Activated naive CD8-positive, alpha-beta T cell treated with anti-CD3 and anti-CD28 coated beads for 36 hours (primary cell): ENCODE measurements at regions not wholly inside any gene's neighbourhood (a gene's known extent, or its start where the extent isn't known, plus 50 kb on each side); places are given as distances from the start of the nearest gene placed in this dataset.
A peak's percentile ranks its signal among the peaks of the same experiment; 100 is the strongest.

Experiments
- DNase-seq: peaks from one replicate; pipeline ENCODE4 v3.0.0; 2021
- H3K27ac Mint-ChIP-seq: one replicate; pipeline ENCODE4 v1.8.0; 2022; ENCODE audit warnings: mild to moderate bottlenecking, moderate library complexity, mixed read lengths
- H3K27me3 Mint-ChIP-seq: one replicate; pipeline ENCODE4 v1.8.0; 2022; ENCODE audit warnings: mild to moderate bottlenecking, mixed read lengths
- H3K36me3 Mint-ChIP-seq: one replicate; pipeline ENCODE4 v1.8.0; 2021; ENCODE audit warnings: mild to moderate bottlenecking, mixed read lengths
- H3K4me1 Mint-ChIP-seq: one replicate; pipeline ENCODE4 v1.8.0; 2021; ENCODE audit warnings: mixed read lengths
- H3K4me3 Mint-ChIP-seq: one replicate; pipeline ENCODE4 v1.8.0; 2022; ENCODE audit warnings: mild to moderate bottlenecking, moderate library complexity, mixed read lengths
- H3K9me3 Mint-ChIP-seq: one replicate; pipeline ENCODE4 v1.8.0; 2022; ENCODE audit warnings: mixed read lengths

DNA sequence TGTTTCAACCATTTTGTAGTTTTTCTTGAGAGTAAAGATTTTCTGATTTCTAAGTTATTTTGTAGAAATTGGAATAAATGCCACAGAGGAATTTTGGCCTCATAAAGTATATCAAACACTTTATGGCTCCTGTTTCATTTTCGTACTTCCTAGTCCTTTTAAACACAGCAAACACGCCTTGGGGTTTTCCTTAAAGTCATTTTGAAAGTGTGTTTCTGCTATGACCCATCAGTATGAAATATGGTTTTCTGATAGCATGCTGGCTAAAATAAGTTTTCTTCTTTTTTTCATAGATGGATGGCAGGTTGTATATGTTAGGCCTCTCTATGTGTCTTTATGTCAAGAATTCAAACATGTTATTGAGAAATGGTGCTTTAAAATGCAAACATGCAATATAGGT is 940.1 kb upstream of the TMPRSS15 start:
- no peak for DNase-seq
- H3K27me3 Mint-ChIP-seq: no peaks in the 10 kb centered on the region
- H3K27ac Mint-ChIP-seq: no peak overlapping the region
- no peaks in the 10 kb centered on the region for H3K9me3 Mint-ChIP-seq
- no peaks in the 10 kb centered on the region for H3K4me1 Mint-ChIP-seq
- no peaks in the 10 kb centered on the region for H3K36me3 Mint-ChIP-seq
- H3K4me3 Mint-ChIP-seq: no peak overlapping the region

DNA sequence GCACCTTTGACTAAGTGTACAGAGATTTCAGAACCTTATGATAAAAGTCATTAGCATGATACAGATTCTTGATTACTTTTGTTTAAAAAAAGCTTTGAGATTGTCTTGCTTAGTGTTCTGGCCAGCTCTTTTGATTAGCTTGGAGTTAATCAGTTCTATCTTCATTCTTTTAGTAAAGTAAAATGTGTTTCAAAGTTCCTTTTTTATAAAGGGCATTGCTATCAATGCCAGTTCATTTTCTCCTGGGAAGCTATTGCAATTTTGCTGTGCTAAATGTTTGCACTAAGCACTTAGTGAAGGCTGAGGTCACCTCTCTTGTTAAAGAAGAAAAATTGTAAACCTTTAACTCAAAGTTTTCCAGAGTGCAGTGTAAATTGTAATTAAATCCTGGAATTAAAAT is 946.7 kb upstream of the TMPRSS15 start:
- no peaks in the 10 kb centered on the region for H3K27me3 Mint-ChIP-seq
- no peaks in the 10 kb centered on the region for H3K36me3 Mint-ChIP-seq
- no peak for DNase-seq
- H3K27ac Mint-ChIP-seq: no peak overlapping the region
- no peaks in the 10 kb centered on the region for H3K9me3 Mint-ChIP-seq
- H3K4me1 Mint-ChIP-seq: no peaks in the 10 kb centered on the region
- H3K4me3 Mint-ChIP-seq: no peak overlapping the region

DNA sequence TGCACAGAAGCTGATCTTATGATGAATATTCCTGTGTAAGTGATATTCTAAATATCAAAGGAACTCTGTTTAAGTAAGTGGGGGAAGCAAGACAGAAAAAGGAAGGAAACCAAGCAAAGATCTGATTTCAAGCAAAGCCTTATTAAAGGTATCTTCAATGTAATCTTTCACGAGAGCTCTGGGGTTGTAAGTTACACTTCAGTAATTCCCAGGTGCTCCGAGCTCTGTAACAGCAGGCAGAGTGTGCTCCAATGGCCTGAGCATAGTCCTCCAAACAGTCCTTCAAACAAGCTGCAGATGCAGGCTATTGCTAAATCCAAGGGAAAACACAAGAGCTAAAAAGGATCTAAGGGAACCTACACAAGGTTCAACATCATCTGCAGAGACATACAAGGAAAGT is 949.7 kb upstream of the TMPRSS15 start:
- H3K27ac Mint-ChIP-seq: no peak overlapping the region
- DNase-seq: no peak
- H3K4me1 Mint-ChIP-seq: no peaks in the 10 kb centered on the region
- no peaks in the 10 kb centered on the region for H3K27me3 Mint-ChIP-seq
- H3K36me3 Mint-ChIP-seq: no peaks in the 10 kb centered on the region
- no peaks in the 10 kb centered on the region for H3K9me3 Mint-ChIP-seq
- no peak overlapping the region for H3K4me3 Mint-ChIP-seq

DNA sequence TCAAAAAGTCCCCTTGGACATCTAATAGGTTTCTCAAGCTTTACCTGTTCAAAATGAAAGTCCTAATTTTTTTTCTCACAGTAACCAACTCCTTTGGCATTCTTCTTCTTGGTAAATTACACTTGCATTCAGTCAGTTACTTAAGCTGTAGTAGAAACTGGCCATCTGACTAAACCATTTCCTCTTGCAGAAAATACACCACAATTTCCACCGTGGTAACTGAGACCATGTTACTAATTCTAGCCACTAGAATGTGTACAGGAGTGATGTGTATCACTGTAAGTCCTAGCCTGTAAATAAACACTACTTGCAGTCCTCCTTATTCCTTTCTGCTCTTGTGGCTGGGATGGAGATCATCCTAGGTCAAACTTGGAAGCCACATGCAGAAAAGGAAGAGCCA is 965.4 kb upstream of the TMPRSS15 start:
- H3K4me3 Mint-ChIP-seq: no peak overlapping the region
- no peaks in the 10 kb centered on the region for H3K4me1 Mint-ChIP-seq
- no peak overlapping the region for H3K27ac Mint-ChIP-seq
- no peaks in the 10 kb centered on the region for H3K36me3 Mint-ChIP-seq
- no peaks in the 10 kb centered on the region for H3K9me3 Mint-ChIP-seq
- H3K27me3 Mint-ChIP-seq: no peaks in the 10 kb centered on the region
- DNase-seq: no peak

DNA sequence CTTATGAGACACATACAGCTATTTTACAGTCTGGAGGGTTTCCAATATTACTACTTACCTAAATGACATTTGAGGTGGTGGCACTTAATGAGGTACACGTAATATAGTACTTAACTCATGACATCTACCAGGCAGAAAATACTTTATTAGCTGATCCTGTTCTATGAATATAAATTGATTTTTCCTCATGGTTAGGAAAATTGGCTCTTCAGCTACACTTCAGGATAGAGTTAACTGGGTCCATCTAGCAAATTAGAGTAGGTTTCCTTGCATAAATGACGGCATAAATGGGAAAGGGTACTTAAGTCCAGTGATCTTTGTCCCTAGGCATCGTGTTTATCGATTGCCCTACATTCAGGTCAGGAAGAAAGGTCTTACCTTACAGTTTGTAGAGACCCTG is 988.8 kb upstream of the TMPRSS15 start:
- H3K4me1 Mint-ChIP-seq: no peaks in the 10 kb centered on the region
- no peak for DNase-seq
- H3K27ac Mint-ChIP-seq: no peak overlapping the region
- no peaks in the 10 kb centered on the region for H3K27me3 Mint-ChIP-seq
- peaks cover 1% of the 10 kb centered on the region for H3K9me3 Mint-ChIP-seq
- no peaks in the 10 kb centered on the region for H3K36me3 Mint-ChIP-seq
- no peak overlapping the region for H3K4me3 Mint-ChIP-seq

DNA sequence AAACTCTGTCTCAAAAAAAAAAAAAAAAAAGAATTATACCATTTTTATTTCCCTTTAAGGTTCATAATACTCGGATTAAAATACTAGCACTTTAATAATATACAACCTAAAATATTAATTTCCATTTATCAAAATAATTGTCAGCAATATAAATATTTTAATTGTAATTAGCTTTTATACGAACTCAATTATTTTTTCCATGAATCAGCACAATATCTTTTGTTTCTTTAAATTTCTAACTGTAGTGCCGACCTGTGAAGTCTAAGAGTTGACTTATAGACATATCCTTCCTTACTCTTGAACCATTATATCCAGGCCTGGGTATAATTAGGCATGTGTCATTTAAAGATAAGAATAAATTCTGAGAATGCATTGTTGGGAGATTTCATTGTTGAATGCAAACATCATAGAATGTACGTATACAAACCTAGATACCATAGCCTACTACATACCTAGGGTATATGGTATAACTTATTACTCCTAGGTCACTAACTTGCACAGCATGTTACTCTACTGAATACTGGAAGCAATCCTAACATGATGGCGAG is 996.7 kb upstream of the TMPRSS15 start:
- Mint-ChIP-seq H3K27me3 (no peaks in the 10 kb centered on the region), H3K9me3 (no peaks in the 10 kb centered on the region), H3K4me3 (no peak overlapping the region), H3K4me1 (no peaks in the 10 kb centered on the region), H3K27ac (no peak overlapping the region), H3K36me3 (no peaks in the 10 kb centered on the region)
- no peak for DNase-seq

DNA sequence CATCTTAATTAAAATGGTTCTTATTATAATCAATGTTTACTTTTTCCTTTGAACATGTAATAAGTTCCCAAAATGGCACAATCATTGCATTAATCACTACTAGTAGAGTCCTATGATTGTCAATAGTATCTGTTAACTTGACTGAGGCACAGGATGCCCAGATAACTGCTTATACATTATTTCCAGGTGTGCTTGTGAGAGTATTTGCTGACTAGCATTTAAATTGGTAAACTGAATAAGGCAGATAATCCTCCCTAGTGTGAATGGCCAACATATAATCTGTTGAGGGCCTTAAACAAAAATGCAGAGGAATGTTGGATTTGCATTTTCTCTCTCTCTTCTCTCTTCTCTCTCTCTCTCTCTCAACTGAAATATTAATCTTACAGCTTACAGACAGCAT is 999.3 kb upstream of the TMPRSS15 start:
- H3K36me3 Mint-ChIP-seq: no peaks in the 10 kb centered on the region
- H3K4me3 Mint-ChIP-seq: no peak overlapping the region
- H3K4me1 Mint-ChIP-seq: no peaks in the 10 kb centered on the region
- no peaks in the 10 kb centered on the region for H3K9me3 Mint-ChIP-seq
- H3K27me3 Mint-ChIP-seq: no peaks in the 10 kb centered on the region
- H3K27ac Mint-ChIP-seq: no peak overlapping the region
- no peak for DNase-seq

DNA sequence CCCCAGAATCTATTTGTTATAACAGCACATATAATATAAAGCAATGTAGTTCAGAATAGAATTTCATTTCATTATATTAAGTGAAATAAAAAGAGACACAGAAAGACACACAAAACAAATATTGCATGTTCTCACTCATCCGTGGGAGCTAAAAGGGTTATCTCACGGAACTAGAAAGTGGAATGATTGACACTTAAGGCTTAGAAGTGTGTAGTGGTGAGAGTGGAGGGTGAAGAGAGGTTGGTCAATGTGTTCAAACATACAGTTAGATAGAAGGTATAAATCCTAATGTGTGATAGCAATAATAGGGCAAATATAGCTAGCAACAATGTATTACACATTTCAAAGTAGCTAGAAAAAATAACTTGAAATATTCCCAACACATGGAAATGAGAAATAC is 1001.7 kb upstream of the TMPRSS15 start:
- Mint-ChIP-seq H3K36me3 (no peaks in the 10 kb centered on the region), H3K4me3 (no peak overlapping the region), H3K27ac (no peak overlapping the region), H3K27me3 (no peaks in the 10 kb centered on the region), H3K9me3 (no peaks in the 10 kb centered on the region), H3K4me1 (no peaks in the 10 kb centered on the region)
- DNase-seq: no peak

DNA sequence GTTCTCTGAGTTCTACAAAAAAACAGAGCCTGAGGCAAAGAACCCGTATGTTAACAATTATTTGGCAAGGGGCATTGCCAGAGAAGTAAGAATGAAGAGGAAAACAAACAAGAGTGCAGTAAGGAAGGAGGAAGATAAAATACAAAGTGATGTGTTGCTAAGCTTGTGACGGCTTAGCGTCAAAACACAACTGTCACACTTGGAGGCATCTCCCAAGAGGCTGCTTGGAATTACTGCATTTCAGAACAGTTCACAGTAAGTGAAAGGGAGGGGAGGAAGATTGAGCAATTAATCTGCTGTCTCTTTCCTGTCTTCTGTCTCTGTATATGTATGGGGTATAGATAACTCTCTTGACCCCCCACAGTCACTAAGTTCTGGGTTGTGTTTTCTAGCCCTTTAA is 1017.0 kb upstream of the TMPRSS15 start:
- Mint-ChIP-seq H3K27me3 (no peaks in the 10 kb centered on the region), H3K27ac (no peak overlapping the region), H3K9me3 (peaks cover 11% of the 10 kb centered on the region), H3K36me3 (no peaks in the 10 kb centered on the region), H3K4me1 (no peaks in the 10 kb centered on the region), H3K4me3 (no peak overlapping the region)
- DNase-seq: no peak

DNA sequence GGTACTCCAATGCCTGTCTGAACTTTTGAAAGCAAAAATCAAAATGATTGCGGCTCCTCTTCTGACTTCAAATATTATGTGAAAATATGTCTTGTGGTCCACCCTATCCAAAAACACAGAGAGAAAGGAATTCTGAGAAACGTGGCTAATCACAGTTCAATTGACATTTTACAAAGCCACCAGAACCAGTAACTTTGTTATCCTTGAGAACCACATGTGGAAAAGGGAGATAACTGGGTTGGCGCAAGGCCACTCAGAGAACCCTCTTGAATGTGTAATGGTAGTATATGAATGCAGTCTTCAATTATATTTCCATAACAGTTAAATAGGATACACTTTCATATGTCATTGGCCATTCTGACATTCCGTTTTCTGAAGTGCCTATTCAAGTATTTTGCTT is 1030.0 kb upstream of the TMPRSS15 start:
- peaks cover 10% of the 10 kb centered on the region for H3K9me3 Mint-ChIP-seq
- no peaks in the 10 kb centered on the region for H3K36me3 Mint-ChIP-seq
- no peaks in the 10 kb centered on the region for H3K4me1 Mint-ChIP-seq
- H3K4me3 Mint-ChIP-seq: no peak overlapping the region
- no peaks in the 10 kb centered on the region for H3K27me3 Mint-ChIP-seq
- DNase-seq: no peak
- no peak overlapping the region for H3K27ac Mint-ChIP-seq

DNA sequence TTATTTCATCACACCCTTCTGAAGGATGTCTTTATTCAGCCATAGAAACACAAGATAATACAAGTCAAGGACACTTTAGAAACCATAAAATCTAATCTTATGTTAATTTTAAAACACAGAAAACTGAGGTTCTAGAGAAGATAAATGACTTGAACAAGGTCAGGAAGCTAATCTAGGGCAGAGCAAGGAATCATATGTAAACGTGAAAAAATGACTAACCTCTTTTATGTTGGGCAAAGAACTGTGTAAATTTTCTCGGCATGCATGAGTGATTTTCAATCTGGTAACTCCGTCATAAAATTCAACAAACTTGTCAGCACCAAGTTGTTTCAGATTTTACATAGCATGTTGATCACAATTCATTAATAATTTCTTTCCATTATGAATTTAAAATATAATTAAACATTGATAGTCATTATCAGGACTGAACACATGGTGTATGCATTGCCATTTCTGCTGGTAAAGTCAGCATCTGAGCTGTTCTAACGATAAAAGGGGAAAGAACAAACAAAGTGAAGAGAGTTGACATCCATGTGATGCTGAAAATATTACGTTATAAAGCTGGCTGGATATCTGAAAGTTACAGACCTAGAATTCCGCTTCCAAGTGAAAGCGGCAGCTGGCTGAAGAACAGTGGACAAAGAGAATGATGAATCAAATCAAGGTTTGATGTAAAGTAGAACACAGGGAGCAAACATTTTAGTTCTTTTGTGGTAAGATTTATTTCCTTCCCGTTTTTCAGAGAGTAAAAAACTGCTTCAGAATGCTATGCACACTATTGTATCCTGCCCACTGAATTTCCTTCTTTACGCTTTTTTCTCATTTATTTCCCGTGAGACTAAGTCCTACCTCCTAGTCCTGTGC is 1037.4 kb upstream of the TMPRSS15 start:
- H3K9me3 Mint-ChIP-seq: no peaks in the 10 kb centered on the region
- H3K4me3 Mint-ChIP-seq: no peak overlapping the region
- H3K27ac Mint-ChIP-seq: no peak overlapping the region

DNA sequence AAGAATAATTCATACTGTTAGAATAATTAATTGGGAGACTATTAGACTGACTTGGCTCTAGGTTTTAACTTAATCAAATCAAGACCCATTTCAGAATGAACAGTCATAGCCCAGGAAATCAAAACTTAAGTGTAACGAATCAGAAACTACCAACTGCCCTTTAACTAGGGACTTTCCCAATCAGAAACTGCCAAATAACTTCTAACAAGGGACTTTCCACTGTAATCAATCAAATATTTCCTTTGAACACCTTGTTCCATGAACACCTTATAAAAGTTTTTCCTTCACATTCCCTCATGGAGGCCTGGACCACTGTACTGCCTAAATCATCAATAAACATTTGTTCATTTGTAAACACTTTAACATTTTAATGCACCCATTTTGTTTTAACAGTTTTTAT is 1054.7 kb upstream of the TMPRSS15 start:
- DNase-seq: no peak
- Mint-ChIP-seq H3K4me1 (peaks cover 7% of the 10 kb centered on the region), H3K27ac (peak overlapping the region; percentile 42), H3K27me3 (no peaks in the 10 kb centered on the region), H3K9me3 (peaks cover 7% of the 10 kb centered on the region), H3K4me3 (no peak overlapping the region), H3K36me3 (no peaks in the 10 kb centered on the region)

More for the DNA sequence above, 1037.4 kb upstream of the TMPRSS15 start:
- Mint-ChIP-seq H3K36me3 (no peaks in the 10 kb centered on the region), H3K27me3 (no peaks in the 10 kb centered on the region), H3K4me1 (no peaks in the 10 kb centered on the region)
- DNase-seq: no peak

DNA sequence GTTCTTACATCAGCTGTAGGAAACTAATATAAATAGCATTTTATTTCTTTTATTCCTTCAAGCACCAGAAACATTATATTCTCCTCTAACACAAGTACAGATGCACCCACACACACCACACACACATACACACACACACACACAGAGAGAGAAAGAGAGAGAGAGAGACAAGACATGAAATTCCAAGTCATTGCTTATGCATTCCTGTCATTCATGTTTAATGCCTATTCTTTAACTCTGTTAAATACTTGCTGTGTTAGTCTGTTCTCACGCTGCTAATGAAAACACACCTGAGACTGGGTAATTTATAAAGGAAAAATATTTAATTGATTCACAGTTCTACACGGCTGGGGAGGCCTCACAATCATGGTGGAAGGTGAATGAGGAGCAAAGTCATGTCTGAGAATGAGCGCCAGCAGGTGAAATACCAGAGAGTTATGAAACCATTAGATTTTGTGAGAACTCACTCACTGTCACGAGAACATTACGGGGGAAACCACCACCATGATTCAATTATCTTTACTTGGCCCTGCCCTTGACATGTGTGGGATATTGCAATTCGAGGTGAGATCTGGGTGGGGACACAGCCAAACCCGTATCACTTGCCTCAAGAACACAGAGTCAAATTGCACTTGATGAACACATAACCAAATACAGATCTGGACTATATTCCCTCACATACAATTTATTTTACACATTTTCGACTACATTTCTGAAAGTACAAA is 1058.1 kb upstream of the TMPRSS15 start:
- H3K9me3 Mint-ChIP-seq: peaks cover 7% of the 10 kb centered on the region
- no peak overlapping the region for H3K27ac Mint-ChIP-seq
- H3K4me1 Mint-ChIP-seq: peaks cover 7% of the 10 kb centered on the region
- H3K36me3 Mint-ChIP-seq: no peaks in the 10 kb centered on the region
- no peak overlapping the region for H3K4me3 Mint-ChIP-seq
- DNase-seq: no peak
- no peaks in the 10 kb centered on the region for H3K27me3 Mint-ChIP-seq

DNA sequence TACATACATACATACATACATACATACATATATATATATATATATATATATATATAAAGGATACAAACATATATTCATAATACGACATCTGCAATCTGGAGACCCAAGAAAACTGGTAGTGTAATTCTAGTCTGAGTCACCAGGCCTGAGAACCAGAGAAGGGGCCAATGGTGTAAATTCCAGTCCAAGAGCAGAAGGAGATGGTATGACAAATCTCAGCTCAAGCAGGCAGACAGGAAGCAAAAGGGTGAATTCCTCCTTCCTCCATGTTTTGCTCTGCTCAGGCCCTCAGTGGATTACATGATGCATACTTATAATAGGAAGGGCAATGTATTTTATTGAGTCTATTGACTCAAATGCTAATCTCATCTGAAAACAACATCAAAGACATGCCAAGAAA is 1060.4 kb upstream of the TMPRSS15 start:
- no peak overlapping the region for H3K27ac Mint-ChIP-seq
- no peak overlapping the region for H3K4me3 Mint-ChIP-seq
- H3K9me3 Mint-ChIP-seq: peaks cover 2% of the 10 kb centered on the region
- H3K4me1 Mint-ChIP-seq: no peaks in the 10 kb centered on the region
- no peaks in the 10 kb centered on the region for H3K27me3 Mint-ChIP-seq
- DNase-seq: no peak
- H3K36me3 Mint-ChIP-seq: no peaks in the 10 kb centered on the region

DNA sequence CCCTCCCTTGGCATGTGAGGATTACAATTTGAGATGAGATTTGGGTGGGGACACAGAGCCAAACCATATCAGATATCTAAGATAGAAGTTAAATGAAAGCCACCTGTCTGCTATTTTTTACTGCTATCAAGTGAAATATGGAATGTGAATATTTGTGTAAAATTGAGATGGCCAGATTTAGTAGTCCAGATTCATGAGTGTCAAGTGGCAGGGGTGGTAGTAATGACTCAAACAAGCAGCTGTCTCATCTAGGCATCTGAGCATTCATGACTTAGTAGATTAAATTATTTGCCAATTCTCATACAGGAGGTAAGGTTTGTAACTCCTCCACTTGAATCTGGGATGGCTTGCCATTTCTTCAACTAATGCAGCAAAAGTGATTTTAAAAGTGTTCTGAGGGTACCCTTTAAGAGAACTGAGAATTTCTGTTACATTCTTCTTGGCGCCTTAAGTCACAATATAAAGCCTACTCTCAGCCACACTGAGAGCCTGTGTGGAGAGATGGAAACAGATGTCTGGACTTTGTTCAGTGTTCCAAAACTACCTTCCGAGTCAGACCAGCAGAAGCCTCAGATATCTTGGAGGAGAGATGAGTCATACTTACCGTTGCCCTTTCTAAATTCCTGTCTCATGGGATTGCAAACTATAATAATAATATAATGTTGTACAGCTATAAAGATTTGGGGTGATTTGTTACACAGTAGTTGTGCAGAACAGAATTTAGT is 1065.6 kb upstream of the TMPRSS15 start:
- Mint-ChIP-seq H3K9me3 (peaks cover 2% of the 10 kb centered on the region), H3K27me3 (no peaks in the 10 kb centered on the region), H3K4me1 (no peaks in the 10 kb centered on the region), H3K27ac (no peak overlapping the region), H3K36me3 (no peaks in the 10 kb centered on the region), H3K4me3 (no peak overlapping the region)
- no peak for DNase-seq
